Activated T-cell treated with anti-CD3 and anti-CD28 coated beads for 4 hours (primary cell): ENCODE measurements at regions not wholly inside any gene's neighbourhood (a gene's known extent, or its start where the extent isn't known, plus 50 kb on each side); places are given as distances from the start of the nearest gene placed in this dataset.
"Not testable (repeated sequence)": the region's sequence is repeated elsewhere in the genome, so short reads cannot be mapped to it uniquely, and the experiment has no call there.

Experiments
- DNase-seq: peaks from one replicate; pipeline ENCODE4 v3.0.0-alpha.2; 2020

GRCh38 chr3:18593231-18593630 lies 168.1 kb upstream of the SATB1 start:
- DNase-seq: no peak

- DNase-seq: no peak
Measured at GRCh38 chr3:18591120-18591519, 166.0 kb upstream of the SATB1 start.

GRCh38 chr3:18586076-18586475 lies 160.9 kb upstream of the SATB1 start:
- DNase-seq: no peak

GRCh38 chr3:18585004-18585968 lies 160.1 kb upstream of the SATB1 start:
- DNase-seq: no peak

- no peak for DNase-seq
Measured at GRCh38 chr3:18580268-18580667, 155.1 kb upstream of the SATB1 start.

- no peak for DNase-seq
Measured at GRCh38 chr3:18579661-18580060, 154.5 kb upstream of the SATB1 start.

- DNase-seq: no peak
Measured at GRCh38 chr3:18575573-18575972, 150.4 kb upstream of the SATB1 start.

- no peak for DNase-seq
Measured at GRCh38 chr3:18572809-18573208, 147.7 kb upstream of the SATB1 start.

- DNase-seq: no peak
Measured at GRCh38 chr3:18567293-18567692, 142.2 kb upstream of the SATB1 start.

- no peak for DNase-seq
Measured at GRCh38 chr3:18562364-18563154, 137.4 kb upstream of the SATB1 start.

GRCh38 chr3:18559331-18559842 lies 134.2 kb upstream of the SATB1 start:
- peak; percentile 17 for DNase-seq

- DNase-seq: no peak
Measured at GRCh38 chr3:18558507-18558906, 133.4 kb upstream of the SATB1 start.

- no peak for DNase-seq
Measured at GRCh38 chr3:18557216-18557615, 132.1 kb upstream of the SATB1 start.

- peak; percentile 35 for DNase-seq
Measured at GRCh38 chr3:18556503-18557135, 131.5 kb upstream of the SATB1 start.

- no peak for DNase-seq
Measured at GRCh38 chr3:18556001-18556408, 130.9 kb upstream of the SATB1 start.

GRCh38 chr3:18552579-18553105 lies 127.5 kb upstream of the SATB1 start:
- DNase-seq: not testable (repeated sequence)

- no peak for DNase-seq
Measured at GRCh38 chr3:18546632-18547031, 121.5 kb upstream of the SATB1 start.

GRCh38 chr3:18544146-18544545 lies 119.0 kb upstream of the SATB1 start:
- no peak for DNase-seq

- no peak for DNase-seq
Measured at GRCh38 chr3:18538463-18539230, 113.5 kb upstream of the SATB1 start.

- DNase-seq: no peak
Measured at GRCh38 chr3:18533039-18533438, 107.9 kb upstream of the SATB1 start.

- DNase-seq: no peak
Measured at GRCh38 chr3:18531662-18532061, 106.5 kb upstream of the SATB1 start.

- no peak for DNase-seq
Measured at GRCh38 chr3:18529631-18530030, 104.5 kb upstream of the SATB1 start.
